B cell (primary cell): ENCODE measurements at regions not wholly inside any gene's neighbourhood (a gene's known extent, or its start where the extent isn't known, plus 50 kb on each side); places are given as distances from the start of the nearest gene placed in this dataset.

Experiments used
- ATAC-seq: fragments of 200-7000 bp; cut with Tn5 transposase; one replicate; pipeline ENCODE4 v1.10.0; 2021; ENCODE audit warnings: low read depth, mild to moderate bottlenecking, moderate number of reproducible peaks, moderate library complexity
- CTCF ChIA-PET: fragments of 350-600 bp; sonication (Branson Sonifier 250); formaldehyde crosslinking; loops from one replicate; lab custom pipeline; 2021; ENCODE audit warnings: antibody characterized with exemption, inconsistent platforms; lab: Charles Lee
- POLR2A ChIA-PET: fragments of 350-600 bp; sonication (Branson Sonifier 250); formaldehyde crosslinking; loops from one replicate; lab custom pipeline; 2021; ENCODE audit warnings: antibody characterized with exemption; lab: Charles Lee
- DNase-seq: peaks from one replicate; pipeline ENCODE4 v3.0.0; 2013
- H2AFZ ChIP-seq: 2 replicates; pipeline ENCODE4 v1.6.1; 2012; ENCODE audit warnings: mild to moderate bottlenecking, low read depth, low read length; ENCODE audit not compliant: insufficient read depth, poor library complexity, severe bottlenecking
- H3K27ac ChIP-seq, 2 donors: 1 replicate in 1 of 2; 2 replicates in 1 of 2; pipeline ENCODE4 v1.5.1; 2012 to 2013; ENCODE audit warnings: low read length in 2 of 2, mild to moderate bottlenecking in 2 of 2, moderate library complexity in 1 of 2
- H3K27me3 ChIP-seq, 4 experiments: fragments of 200-600 bp in 1 of 4; sonication (generic) in 1 of 4; replicated peaks in 1 of 4; 1 replicate in 2 of 4; 2 replicates in 2 of 4; pipeline versions ENCODE4 v1.6.1 to v1.7.0; 2013 to 2016; ENCODE audit warnings: low read length in 3 of 4, mild to moderate bottlenecking in 2 of 4, mixed read lengths in 1 of 4, moderate library complexity in 1 of 4; ENCODE audit not compliant: insufficient read depth in 4 of 4, control insufficient read depth in 3 of 4; ENCODE audit errors: control extremely low read depth in 1 of 4
- H3K36me3 ChIP-seq, 2 experiments: replicated peaks in 1 of 2; 1 replicate in 1 of 2; 2 replicates in 1 of 2; pipeline versions ENCODE4 v1.6.1 to v1.7.1; 2013; ENCODE audit warnings: low read length in 1 of 2; ENCODE audit not compliant: insufficient read depth in 2 of 2, control insufficient read depth in 1 of 2; ENCODE audit errors: control extremely low read depth in 1 of 2, extremely low read depth in 1 of 2
- H3K4me1 ChIP-seq, 2 donors: fragments of 200-600 bp in 1 of 2; sonication (generic) in 1 of 2; 1 replicate in 1 of 2; 2 replicates in 1 of 2; pipeline versions ENCODE4 v1.5.1 to v1.6.1; 2013 to 2017; ENCODE audit warnings: low read length in 2 of 2; ENCODE audit not compliant: control insufficient read depth in 2 of 2, insufficient read depth in 2 of 2
- H3K4me2 ChIP-seq: replicated peaks from 2 replicates; pipeline ENCODE3; 2012; ENCODE audit warnings: mild to moderate bottlenecking, low read depth, low read length; ENCODE audit not compliant: poor library complexity, severe bottlenecking
- H3K4me3 ChIP-seq, 5 experiments: fragments of 200-600 bp in 1 of 5; sonication (generic) in 1 of 5; 1 replicate in 3 of 5; 2 replicates in 2 of 5; pipeline versions ENCODE4 v1.5.1 to v1.7.0; 2011 to 2016; ENCODE audit warnings: low read length in 4 of 5, mild to moderate bottlenecking in 4 of 5, low read depth in 2 of 5, control low read depth in 1 of 5, moderate library complexity in 1 of 5; ENCODE audit not compliant: insufficient read depth in 1 of 5; ENCODE audit errors: control extremely low read depth in 1 of 5, extremely low read depth in 1 of 5
- H3K79me2 ChIP-seq: fragments of 200-600 bp; sonication (generic); one replicate; pipeline ENCODE4 v1.6.0; 2016; ENCODE audit warnings: low read length; ENCODE audit not compliant: control insufficient read depth, insufficient read depth
- H3K9ac ChIP-seq: fragments of 200-600 bp; sonication (generic); 2 replicates; pipeline ENCODE4 v1.6.1; 2017; ENCODE audit warnings: mild to moderate bottlenecking, low read length, moderate library complexity
- H3K9me3 ChIP-seq, 3 donors: one replicate each; pipeline versions ENCODE4 v1.6.1 to v1.7.1; 2013; ENCODE audit warnings: low read length in 2 of 3; ENCODE audit not compliant: control insufficient read depth in 2 of 3, insufficient read depth in 1 of 3; ENCODE audit errors: control extremely low read depth in 1 of 3
- H4K20me1 ChIP-seq: 2 replicates; pipeline ENCODE4 v1.6.0; 2012; ENCODE audit warnings: mild to moderate bottlenecking, low read length; ENCODE audit not compliant: insufficient read depth, control insufficient read depth, poor library complexity, severe bottlenecking
- H3K27ac Mint-ChIP-seq: one replicate; pipeline ENCODE4 v1.8.0; 2021; ENCODE audit warnings: mixed read lengths
- H3K27me3 Mint-ChIP-seq: one replicate; pipeline ENCODE4 v1.8.0; 2021; ENCODE audit warnings: mixed read lengths
- H3K4me1 Mint-ChIP-seq: one replicate; pipeline ENCODE4 v1.8.0; 2021; ENCODE audit warnings: mixed read lengths
- H3K4me3 Mint-ChIP-seq: one replicate; pipeline ENCODE4 v1.8.0; 2021; ENCODE audit warnings: mixed read lengths
- H3K9me3 Mint-ChIP-seq: one replicate; pipeline ENCODE4 v1.8.0; 2022; ENCODE audit warnings: mixed read lengths; ENCODE audit not compliant: insufficient read depth
- EZH2 ChIP-seq: IDR thresholded peaks from 2 replicates; pipeline ENCODE4 v1.6.1; 2012; ENCODE audit warnings: borderline replicate concordance, low read depth, mild to moderate bottlenecking, moderate library complexity, low read length; ENCODE audit not compliant: insufficient read depth, poor library complexity, severe bottlenecking
- WGBS: methylation state at CpG from one replicate; pipeline ENCODE4 v1.1.5; 2013; ENCODE audit warnings: missing lambda C conversion rate; ENCODE audit not compliant: insufficient coverage; 5-methylcytosine and 5-hydroxymethylcytosine counted together
- intact Hi-C: fragments of 100-400 bp; cut with micrococcal nuclease; formaldehyde crosslinking; loops from one replicate; pipeline ENCODE4 v1.10.0; 2022
- TF ChIP-seq, protein P1 (sequence below): fragments of 200-600 bp; IDR thresholded peaks from one replicate; pipeline ENCODE4 v1.8.0; 2022; ENCODE audit warnings: antibody characterized with exemption, mild to moderate bottlenecking

DNA sequence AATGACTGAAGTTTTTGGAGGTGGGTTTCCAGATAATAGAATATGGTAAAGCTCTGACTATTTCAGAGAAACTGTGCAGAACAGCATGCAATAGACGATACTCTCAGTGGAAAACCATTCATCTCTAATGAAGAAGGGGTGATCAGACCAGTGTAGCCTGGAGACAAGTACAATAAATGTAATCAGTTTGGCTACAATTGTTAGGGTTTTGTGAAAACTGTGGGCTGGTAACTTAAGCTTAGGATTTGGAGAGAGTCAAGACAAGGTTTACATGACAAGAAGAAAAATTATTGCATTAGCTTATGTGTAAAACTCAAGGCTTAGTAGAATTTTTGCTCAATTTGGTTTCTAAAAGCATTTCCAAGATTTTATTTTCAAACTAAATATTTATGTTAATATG, 241.5 kb upstream of the ANKRD50 start:
- no peaks in the 10 kb centered on the region for H3K4me1 ChIP-seq
- intact Hi-C loops, result no loop called here
- H3K4me3 ChIP-seq, result no peak overlapping the region
- Mint-ChIP-seq H3K4me3 (no peak overlapping the region), H3K27me3 (no peaks in the 10 kb centered on the region), H3K9me3 (peaks cover 2% of the 10 kb centered on the region), H3K27ac (no peak overlapping the region), H3K4me1 (no peaks in the 10 kb centered on the region)
- no peak overlapping the region for H3K9ac ChIP-seq
- ChIA-PET CTCF (no interaction called here), POLR2A (no interaction called here)
- H3K27ac ChIP-seq, result no peak overlapping the region
- H3K79me2 ChIP-seq, result no peaks in the 10 kb centered on the region
- H2AFZ ChIP-seq, result no peak overlapping the region
- TF ChIP-seq EZH2, result no peak
- TF ChIP-seq, protein P1, sequence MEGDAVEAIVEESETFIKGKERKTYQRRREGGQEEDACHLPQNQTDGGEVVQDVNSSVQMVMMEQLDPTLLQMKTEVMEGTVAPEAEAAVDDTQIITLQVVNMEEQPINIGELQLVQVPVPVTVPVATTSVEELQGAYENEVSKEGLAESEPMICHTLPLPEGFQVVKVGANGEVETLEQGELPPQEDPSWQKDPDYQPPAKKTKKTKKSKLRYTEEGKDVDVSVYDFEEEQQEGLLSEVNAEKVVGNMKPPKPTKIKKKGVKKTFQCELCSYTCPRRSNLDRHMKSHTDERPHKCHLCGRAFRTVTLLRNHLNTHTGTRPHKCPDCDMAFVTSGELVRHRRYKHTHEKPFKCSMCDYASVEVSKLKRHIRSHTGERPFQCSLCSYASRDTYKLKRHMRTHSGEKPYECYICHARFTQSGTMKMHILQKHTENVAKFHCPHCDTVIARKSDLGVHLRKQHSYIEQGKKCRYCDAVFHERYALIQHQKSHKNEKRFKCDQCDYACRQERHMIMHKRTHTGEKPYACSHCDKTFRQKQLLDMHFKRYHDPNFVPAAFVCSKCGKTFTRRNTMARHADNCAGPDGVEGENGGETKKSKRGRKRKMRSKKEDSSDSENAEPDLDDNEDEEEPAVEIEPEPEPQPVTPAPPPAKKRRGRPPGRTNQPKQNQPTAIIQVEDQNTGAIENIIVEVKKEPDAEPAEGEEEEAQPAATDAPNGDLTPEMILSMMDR, result no peak
- H3K4me2 ChIP-seq, result no peak overlapping the region
- ATAC-seq, result no peak
- H3K27me3 ChIP-seq, result no peaks in the 10 kb centered on the region
- whole genome bisulfite sequencing, result no CpG with 5 or more reads among the region's 1 CpG
- no peaks in the 10 kb centered on the region for H3K36me3 ChIP-seq
- DNase-seq, result no peak
- no peaks in the 10 kb centered on the region for H4K20me1 ChIP-seq
- no peaks in the 10 kb centered on the region for H3K9me3 ChIP-seq

DNA sequence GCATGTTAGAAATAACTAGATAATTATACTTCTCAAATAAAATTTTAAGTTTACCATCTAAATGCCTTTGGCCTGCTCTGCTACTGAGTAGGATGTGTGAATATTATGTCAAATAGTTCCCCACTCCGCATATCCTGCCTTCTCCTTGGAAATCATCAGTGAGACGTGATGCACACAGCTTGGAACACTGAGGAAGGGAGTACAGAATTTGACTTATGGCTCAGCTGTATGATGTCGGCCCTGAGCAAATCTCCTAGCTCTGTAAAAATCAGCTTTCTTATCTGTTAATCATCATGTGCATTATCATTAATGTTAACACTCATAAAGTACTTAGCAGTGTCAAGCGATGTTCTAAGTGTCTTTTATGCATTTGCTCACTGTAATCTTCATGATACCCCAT, 241.0 kb upstream of the ANKRD50 start:
- Mint-ChIP-seq H3K27ac (no peak overlapping the region), H3K4me3 (no peak overlapping the region), H3K9me3 (peaks cover 2% of the 10 kb centered on the region), H3K4me1 (no peaks in the 10 kb centered on the region), H3K27me3 (no peaks in the 10 kb centered on the region)
- H3K9ac ChIP-seq, result no peak overlapping the region
- no peaks in the 10 kb centered on the region for H3K4me1 ChIP-seq
- no peak overlapping the region for H2AFZ ChIP-seq
- no peaks in the 10 kb centered on the region for H4K20me1 ChIP-seq
- no peak overlapping the region for H3K4me3 ChIP-seq
- intact Hi-C loops, result no loop called here
- H3K4me2 ChIP-seq, result no peak overlapping the region
- CTCF ChIA-PET, result no interaction called here
- POLR2A ChIA-PET, result no interaction called here
- no peaks in the 10 kb centered on the region for H3K27me3 ChIP-seq
- 100% methylated on average over 2 of the region's 4 CpGs for WGBS
- H3K9me3 ChIP-seq, result no peaks in the 10 kb centered on the region
- ATAC-seq (no peak), DNase-seq (no peak)
- H3K36me3 ChIP-seq, result no peaks in the 10 kb centered on the region
- no peaks in the 10 kb centered on the region for H3K79me2 ChIP-seq
- no peak overlapping the region for H3K27ac ChIP-seq
- TF ChIP-seq, protein P1, result no peak
- no peak for TF ChIP-seq EZH2
